ENCODE measurements at regions not wholly inside any gene's neighbourhood (a gene's known extent, or its start where the extent isn't known, plus 50 kb on each side); places are given as distances from the start of the nearest gene placed in this dataset.

GRCh38 chr12:131486451-131487230 lies 224.2 kb upstream of the SFSWAP start:
- H3K18ac ChIP-seq (ENCODE audit: low read depth, low read length): no peak overlapping the region
- no peaks in the 10 kb centered on the region for H3K36me3 ChIP-seq (ENCODE audit: control insufficient read depth, insufficient read depth, low read length)
- H2AFZ ChIP-seq (replicated peaks; ENCODE audit: low read length, poor library complexity): no peak overlapping the region
- no peak for TF ChIP-seq POLR2A (IDR thresholded peaks at IDR 0.05; ENCODE audit: low read depth, low read length)
- TF ChIP-seq FOS (IDR thresholded peaks at IDR 0.05; ENCODE audit: low read depth, low read length): no peak
- TF ChIP-seq RCOR1 (IDR thresholded peaks at IDR 0.05; ENCODE audit: insufficient replicate concordance, low read length): no peak
- TF ChIP-seq RFX5 (IDR thresholded peaks at IDR 0.05; ENCODE audit: low read depth, low read length): no peak
- TF ChIP-seq USF2 (IDR thresholded peaks at IDR 0.05; ENCODE audit: low read depth, low read length): no peak
- no peak for TF ChIP-seq BHLHE40 (IDR thresholded peaks at IDR 0.05; ENCODE audit: low read depth, low read length)
- TF ChIP-seq CTCF (conservative IDR thresholded peaks at IDR 0.05; ENCODE audit: low read depth, low read length): no peak
- no peak for TF ChIP-seq MXI1 (IDR thresholded peaks at IDR 0.05; ENCODE audit: borderline replicate concordance, low read depth, low read length)
- TF ChIP-seq SMC3 (IDR thresholded peaks at IDR 0.05; ENCODE audit: low read depth, low read length): no peak
- TF ChIP-seq NFE2L2 (IDR thresholded peaks at IDR 0.05; ENCODE audit: low read depth, low read length): no peak
- TF ChIP-seq CHD1 (IDR thresholded peaks at IDR 0.05; ENCODE audit: low read depth, low read length): no peak
- TF ChIP-seq CEBPB (IDR thresholded peaks at IDR 0.05; ENCODE audit: low read depth, low read length): no peak
- H3K4me3 ChIP-seq (ENCODE audit: insufficient read depth, low read depth, low read length): no peak overlapping the region
- H2BK20ac ChIP-seq (ENCODE audit: low read depth, low read length): no peak overlapping the region
- H4K8ac ChIP-seq (ENCODE audit: low read depth in 2 of 2, low read length in 2 of 2): no peak overlapping the region
- no peaks in the 10 kb centered on the region for H3K9me1 ChIP-seq (ENCODE audit: insufficient read depth, low read length)
- ChIA-PET POLR2A (ENCODE audit: unreplicated experiment) (no interaction called here), CTCF (no interaction called here)
- H3K9ac ChIP-seq (ENCODE audit: low read depth, low read length): no peak overlapping the region
- no peak for DNase-seq
- intact Hi-C loops (cut with micrococcal nuclease): no loop called here
- no peak overlapping the region for H2AK9ac ChIP-seq (replicated peaks; ENCODE audit: low read depth, low read length, poor library complexity)
- H4K5ac ChIP-seq (ENCODE audit: low read depth, low read length): no peak overlapping the region
- no peak overlapping the region for H4K91ac ChIP-seq (ENCODE audit: insufficient read depth, low read depth, low read length)
- H3K14ac ChIP-seq (replicated peaks; ENCODE audit: low read depth, low read length): no peak overlapping the region
- H3K56ac ChIP-seq (ENCODE audit: extremely low read depth, insufficient read depth, low read length): no peak overlapping the region
- dilution Hi-C loops (cut with HindIII; ENCODE audit: low sequenced_read_pairs, unreplicated experiment): no loop called here
- H3K27me3 ChIP-seq (ENCODE audit: control insufficient read depth, insufficient read depth, low read length): no peaks in the 10 kb centered on the region
- no peak overlapping the region for H3K4ac ChIP-seq (ENCODE audit: low read depth, low read length)
- H3K27ac ChIP-seq (ENCODE audit: insufficient read depth, low read length): no peak overlapping the region
- WGBS, 2 experiments (ENCODE audit: extremely low coverage in 2 of 2, insufficient read length in 1 of 2): 0% methylated on average over 1 of the region's 5 CpGs; no CpG with 5 or more reads in 1 of the 2 experiments
- H3K23ac ChIP-seq (ENCODE audit: low read depth, low read length): no peak overlapping the region
- H3K79me1 ChIP-seq (ENCODE audit: low read depth in 1 of 2, low read length in 2 of 2): no peaks in the 10 kb centered on the region
- H3K4me1 ChIP-seq (ENCODE audit: control insufficient read depth, insufficient read depth, low read length): no peaks in the 10 kb centered on the region
- H2BK15ac ChIP-seq (ENCODE audit: low read depth, low read length): no peak overlapping the region
- H4K20me1 ChIP-seq (ENCODE audit: insufficient read depth, low read length): no peaks in the 10 kb centered on the region
- no peak overlapping the region for H2BK120ac ChIP-seq (ENCODE audit: low read depth, low read length)
- in situ Hi-C loops (cut with MboI; ENCODE audit: low sequenced_read_pairs): no loop called here
- H2AK5ac ChIP-seq (ENCODE audit: low read depth, low read length): no peak overlapping the region
- ATAC-seq (ENCODE audit: low read depth): no peak
- H3K9me3 ChIP-seq (ENCODE audit: control insufficient read depth, insufficient read depth, low read length): peaks cover 29% of the 10 kb centered on the region
- no peak overlapping the region for H2BK5ac ChIP-seq (ENCODE audit: low read depth, low read length, poor library complexity, severe bottlenecking)
- no peak overlapping the region for H3K4me2 ChIP-seq (ENCODE audit: low read depth, low read length)
- BruUV-seq (replicated peaks): no TSS peak

Data from IMR-90 (cell line).